ENCODE measurements at regions not wholly inside any gene's neighbourhood (a gene's known extent, or its start where the extent isn't known, plus 50 kb on each side); places are given as distances from the start of the nearest gene placed in this dataset.

- Mint-ChIP-seq H3K4me1 (ENCODE audit: low read depth) (no peaks in the 10 kb centered on the region), H3K4me3 (no peak overlapping the region), H3K36me3 (ENCODE audit: low read depth) (no peaks in the 10 kb centered on the region), H3K9me3 (no peaks in the 10 kb centered on the region), H3K27me3 (no peaks in the 10 kb centered on the region), H3K27ac (no peak overlapping the region)
- peaks cover 0 to 7% of the 10 kb centered on the region in 2 experiments for H3K9me3 ChIP-seq (ENCODE audit: control insufficient read depth in 1 of 2, insufficient read depth in 1 of 2, low read length in 2 of 2)
- CTCF ChIA-PET: no interaction called here
- no peak for TF ChIP-seq CTCF (IDR thresholded peaks at IDR 0.05)
- ATAC-seq (ENCODE audit: poor library complexity): no peak
- no peaks in the 10 kb centered on the region for H3K36me3 ChIP-seq (ENCODE audit: insufficient read depth, low read length)
- H3K27ac ChIP-seq (ENCODE audit: low read depth in 1 of 2, low read length in 2 of 2): no peak overlapping the region
- no peak overlapping the region for H3K4me3 ChIP-seq (ENCODE audit: low read length)
- intact Hi-C loops (cut with DNase I, micrococcal nuclease): no loop called here
- no peaks in the 10 kb centered on the region for H3K27me3 ChIP-seq (ENCODE audit: control insufficient read depth in 1 of 2, insufficient read depth in 2 of 2, low read length in 2 of 2)
- no peak for DNase-seq
- POLR2A ChIA-PET: no interaction called here
- H3K4me1 ChIP-seq (ENCODE audit: insufficient read depth, low read length): no peaks in the 10 kb centered on the region
Observed at GRCh38 chr2:17188721-17189120, 329.5 kb downstream of the RAD51AP2 start.

DNA sequence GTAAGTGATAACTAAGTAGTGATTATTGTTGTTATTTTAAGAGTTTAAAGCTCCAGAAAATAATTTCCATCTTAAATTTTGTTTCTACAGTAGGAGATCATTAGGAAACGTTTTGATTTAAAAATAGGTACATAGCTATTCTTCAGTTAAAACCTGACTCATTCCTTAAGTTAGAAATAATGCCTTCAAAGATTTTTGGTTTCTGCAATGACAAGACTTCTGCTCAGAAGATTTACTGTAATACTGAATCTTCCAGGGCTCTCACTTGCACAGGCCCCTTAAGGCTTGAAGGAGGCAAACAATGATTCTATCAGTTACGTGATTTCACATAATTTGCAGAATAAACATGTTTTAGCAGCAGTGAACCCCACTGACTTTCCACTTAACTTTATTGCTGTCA lies 333.7 kb downstream of the RAD51AP2 start:
- no peaks in the 10 kb centered on the region for H3K27me3 Mint-ChIP-seq
- ATAC-seq (ENCODE audit: poor library complexity) (no peak), DNase-seq (no peak)
- no peaks in the 10 kb centered on the region for H3K36me3 Mint-ChIP-seq (ENCODE audit: low read depth)
- no peak overlapping the region for H3K27ac ChIP-seq (ENCODE audit: low read depth in 1 of 2, low read length in 2 of 2)
- H3K4me1 Mint-ChIP-seq (ENCODE audit: low read depth): no peaks in the 10 kb centered on the region
- ChIA-PET CTCF (no interaction called here), POLR2A (no interaction called here)
- no peaks in the 10 kb centered on the region for H3K9me3 Mint-ChIP-seq
- no peak overlapping the region for H3K27ac Mint-ChIP-seq
- no peak overlapping the region for H3K4me3 ChIP-seq (ENCODE audit: low read length)
- H3K4me3 Mint-ChIP-seq: no peak overlapping the region
- H3K27me3 ChIP-seq (ENCODE audit: control insufficient read depth in 1 of 2, insufficient read depth in 2 of 2, low read length in 2 of 2): no peaks in the 10 kb centered on the region
- H3K4me1 ChIP-seq (ENCODE audit: insufficient read depth, low read length): no peaks in the 10 kb centered on the region
- intact Hi-C loops (cut with DNase I, micrococcal nuclease): no loop called here
- no peaks in the 10 kb centered on the region for H3K36me3 ChIP-seq (ENCODE audit: insufficient read depth, low read length)
- TF ChIP-seq CTCF (IDR thresholded peaks at IDR 0.05): no peak
- H3K9me3 ChIP-seq (ENCODE audit: control insufficient read depth in 1 of 2, insufficient read depth in 1 of 2, low read length in 2 of 2): no peaks in the 10 kb centered on the region

DNA sequence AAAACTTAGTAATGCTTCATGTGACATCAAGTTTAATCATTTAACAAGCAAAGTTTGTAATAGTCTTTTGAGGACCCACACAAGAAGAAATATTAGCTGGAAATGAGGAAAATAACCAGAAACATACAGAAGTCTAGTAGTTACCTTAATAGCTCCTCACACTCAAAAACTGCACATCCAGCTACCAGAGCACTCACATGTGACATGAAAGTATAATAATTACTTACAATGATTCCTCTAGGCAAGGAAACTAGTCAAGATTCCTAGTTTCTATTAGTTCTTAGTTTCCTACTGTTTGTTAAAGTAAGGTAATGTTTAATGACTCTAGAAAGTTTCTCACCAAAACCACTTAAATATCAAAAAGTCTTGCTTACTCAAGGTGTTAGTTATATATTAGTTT lies 335.8 kb downstream of the RAD51AP2 start:
- no peak overlapping the region for H3K27ac Mint-ChIP-seq
- H3K36me3 ChIP-seq (ENCODE audit: insufficient read depth, low read length): no peaks in the 10 kb centered on the region
- H3K27ac ChIP-seq (ENCODE audit: low read depth in 1 of 2, low read length in 2 of 2): no peak overlapping the region
- no peak for DNase-seq
- intact Hi-C loops (cut with DNase I, micrococcal nuclease): no loop called here
- H3K4me1 ChIP-seq (ENCODE audit: insufficient read depth, low read length): no peaks in the 10 kb centered on the region
- no peak overlapping the region for H3K4me3 ChIP-seq (ENCODE audit: low read length)
- ChIA-PET POLR2A (no interaction called here), CTCF (no interaction called here)
- TF ChIP-seq CTCF (IDR thresholded peaks at IDR 0.05): no peak
- ATAC-seq (ENCODE audit: poor library complexity): no peak
- H3K36me3 Mint-ChIP-seq (ENCODE audit: low read depth): no peaks in the 10 kb centered on the region
- no peaks in the 10 kb centered on the region for H3K9me3 Mint-ChIP-seq
- no peaks in the 10 kb centered on the region for H3K27me3 ChIP-seq (ENCODE audit: control insufficient read depth in 1 of 2, insufficient read depth in 2 of 2, low read length in 2 of 2)
- no peaks in the 10 kb centered on the region for H3K27me3 Mint-ChIP-seq
- H3K4me3 Mint-ChIP-seq: no peak overlapping the region
- no peaks in the 10 kb centered on the region for H3K4me1 Mint-ChIP-seq (ENCODE audit: low read depth)
- H3K9me3 ChIP-seq (ENCODE audit: control insufficient read depth in 1 of 2, insufficient read depth in 1 of 2, low read length in 2 of 2): peaks cover 0 to 3% of the 10 kb centered on the region in 2 experiments
